Pancreas (tissue), 10 donors: ENCODE measurements at regions not wholly inside any gene's neighbourhood (a gene's known extent, or its start where the extent isn't known, plus 50 kb on each side); places are given as distances from the start of the nearest gene placed in this dataset.

Source experiments
- ATAC-seq, 4 donors: fragments of 200-7000 bp; cut with Tn5 transposase; one replicate each; pipeline versions ENCODE4 v1.8.0 to v1.9.1; 2020; ENCODE audit warnings: mild to moderate bottlenecking in 4 of 4, moderate library complexity in 4 of 4
- DNase-seq, 6 donors: peaks; one replicate each; pipeline ENCODE4 v3.0.0-alpha.2; 2020
- FAIRE-seq: peaks from 2 replicates; lab custom pipeline; 2012; peaks lifted over from hg19 to GRCh38; lab: Jason Lieb, UNC
- H3K27ac ChIP-seq, 4 donors: fragments of 200-600 bp; sonication (generic); 1 replicate in 3 of 4; 2 replicates in 1 of 4; pipeline versions ENCODE4 v1.5.0 to v1.8.0; 2020
- H3K27me3 ChIP-seq, 4 donors: fragments of 200-600 bp; one replicate each; pipeline ENCODE4 v1.8.0; 2021
- H3K36me3 ChIP-seq, 3 donors: fragments of 200-600 bp; sonication (generic) in 1 of 3; one replicate each; pipeline versions ENCODE4 v1.5.0 to v1.8.0; 2020 to 2021
- H3K4me1 ChIP-seq, 3 donors: fragments of 200-600 bp; one replicate each; pipeline ENCODE4 v1.8.0; 2021
- H3K4me3 ChIP-seq, 4 donors: fragments of 200-600 bp; sonication (generic) in 2 of 4; one replicate each; pipeline versions ENCODE4 v1.5.0 to v1.8.0; 2020 to 2021
- H3K9me3 ChIP-seq, 4 donors: fragments of 200-600 bp; one replicate each; pipeline ENCODE4 v1.8.0; 2021
- WGBS, 2 donors: extraction: QIAGEN DNeasy Blood & Tissue Kit; methylation state at CpG; one replicate each; pipeline ENCODE4 v1.1.7; 2013; 5-methylcytosine and 5-hydroxymethylcytosine counted together
- intact Hi-C, 3 donors: fragments of 100-400 bp; cut with DNase I; formaldehyde crosslinking; loops; one replicate each; pipeline versions ENCODE4 v1.11.1 to v1.14.2; 2022
- TF ChIP-seq, protein P1 (sequence below), 4 donors: fragments of 200-600 bp; sonication (generic) in 3 of 4; IDR thresholded peaks; one replicate each; pipeline versions ENCODE4 v1.5.0 to v1.8.0; 2021; ENCODE audit warnings: antibody characterized with exemption in 4 of 4
- donor health status: healthy with polysubstance abuse.
- donor health status: DM: no; HTN: no; CAD: no; lungs with moderate emphysema.
- donor health status: DM: no; HTN: no; CAD: no.
- donor health status: control.
- donor health status: control.
- donor health status: Bipolar disorder and iron deficiency.
- donor health status: DM: yes; HTN: yes; CAD: no.
- donor health status: DM: no; HTN: no; CAD: no.
- donor health status: DM: no; HTN: no; CAD: no.
- donor health status: DM: yes; HTN: yes; CAD: no.

DNA sequence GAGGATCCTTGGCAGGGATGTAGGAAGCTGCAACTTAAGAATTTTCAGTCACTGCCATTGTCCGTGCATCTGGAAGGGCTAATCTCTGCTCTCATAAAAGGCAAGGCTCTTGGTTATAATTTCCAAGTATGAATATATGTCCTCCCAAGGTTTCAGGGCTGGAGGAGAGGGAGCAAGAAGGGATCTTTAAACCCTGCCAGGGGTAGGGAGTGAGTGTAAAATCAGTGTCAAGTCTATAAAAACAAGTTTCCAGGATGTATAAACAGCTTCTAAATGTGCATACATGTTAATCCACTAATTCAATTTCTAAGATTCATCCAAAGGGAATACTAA, 110.2 kb upstream of the CYRIA start:
- ATAC-seq = no peak
- Histone ChIP-seq H3K36me3 (no peaks in the 10 kb centered on the region), H3K9me3 (no peaks in the 10 kb centered on the region), H3K27ac (no peak overlapping the region), H3K27me3 (peaks cover 0 to 4% (median 0%) of the 10 kb centered on the region in 4 donors), H3K4me3 (no peak overlapping the region), H3K4me1 (no peaks in the 10 kb centered on the region)
- intact Hi-C loops = loop anchor here in 1 of 3 donors (10.0 kb wide), 1 partner anchor 529 kb away; no protein-coding TSS in a partner anchor
- no peak for FAIRE-seq
- WGBS, 2 donors = 46 to 62% methylated on average over 1 of the region's 1 CpG
- DNase-seq = no peak
- TF ChIP-seq, protein P1, sequence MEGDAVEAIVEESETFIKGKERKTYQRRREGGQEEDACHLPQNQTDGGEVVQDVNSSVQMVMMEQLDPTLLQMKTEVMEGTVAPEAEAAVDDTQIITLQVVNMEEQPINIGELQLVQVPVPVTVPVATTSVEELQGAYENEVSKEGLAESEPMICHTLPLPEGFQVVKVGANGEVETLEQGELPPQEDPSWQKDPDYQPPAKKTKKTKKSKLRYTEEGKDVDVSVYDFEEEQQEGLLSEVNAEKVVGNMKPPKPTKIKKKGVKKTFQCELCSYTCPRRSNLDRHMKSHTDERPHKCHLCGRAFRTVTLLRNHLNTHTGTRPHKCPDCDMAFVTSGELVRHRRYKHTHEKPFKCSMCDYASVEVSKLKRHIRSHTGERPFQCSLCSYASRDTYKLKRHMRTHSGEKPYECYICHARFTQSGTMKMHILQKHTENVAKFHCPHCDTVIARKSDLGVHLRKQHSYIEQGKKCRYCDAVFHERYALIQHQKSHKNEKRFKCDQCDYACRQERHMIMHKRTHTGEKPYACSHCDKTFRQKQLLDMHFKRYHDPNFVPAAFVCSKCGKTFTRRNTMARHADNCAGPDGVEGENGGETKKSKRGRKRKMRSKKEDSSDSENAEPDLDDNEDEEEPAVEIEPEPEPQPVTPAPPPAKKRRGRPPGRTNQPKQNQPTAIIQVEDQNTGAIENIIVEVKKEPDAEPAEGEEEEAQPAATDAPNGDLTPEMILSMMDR (IDR thresholded peaks at IDR 0.05) = no peak

DNA sequence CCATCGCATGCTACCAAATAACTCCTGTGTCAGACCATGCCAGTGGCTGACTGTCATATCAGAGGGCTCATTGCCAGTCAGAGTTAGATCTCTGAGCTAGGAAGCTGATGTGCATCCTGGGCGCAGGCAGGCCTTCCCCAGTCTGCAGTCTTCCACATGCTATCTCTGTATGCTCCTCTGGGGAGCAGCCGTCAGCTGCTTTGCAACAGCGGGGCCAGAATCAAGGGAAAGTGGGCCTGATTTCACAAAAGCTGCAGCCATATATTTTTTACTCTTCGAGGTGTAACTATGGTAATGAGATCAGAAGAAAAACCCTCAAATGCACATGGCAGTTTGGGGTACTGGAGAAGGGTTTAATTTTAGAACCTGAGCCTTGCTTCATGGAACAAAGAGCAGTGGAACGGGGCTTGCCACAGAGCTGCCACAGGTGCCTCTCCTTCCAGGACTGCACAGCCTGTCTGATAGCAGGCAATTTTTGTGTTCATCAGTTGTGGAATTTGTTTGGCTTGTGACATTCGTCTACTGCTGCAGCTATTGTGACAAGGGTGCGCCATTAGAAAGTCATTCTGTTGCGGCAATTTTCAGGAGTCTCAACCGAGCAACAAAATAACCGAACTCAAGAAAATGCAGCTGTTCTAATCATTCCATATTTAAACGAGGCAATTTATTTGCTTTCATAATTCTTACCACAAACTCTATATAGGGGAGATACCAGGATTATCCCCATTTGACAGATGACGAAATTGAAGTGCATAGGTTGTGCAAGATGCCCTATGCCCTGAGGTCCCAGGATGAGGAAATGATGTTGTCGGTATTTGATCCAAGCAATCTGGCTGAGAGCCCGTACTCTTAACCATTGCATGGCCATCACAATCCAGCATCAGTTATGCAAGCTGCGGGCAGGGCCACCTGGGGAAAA, 109.6 kb upstream of the CYRIA start:
- Histone ChIP-seq H3K36me3 (no peaks in the 10 kb centered on the region), H3K27ac (no peak overlapping the region), H3K9me3 (no peaks in the 10 kb centered on the region), H3K4me1 (no peaks in the 10 kb centered on the region), H3K27me3 (peaks cover 0 to 4% (median 0%) of the 10 kb centered on the region in 4 donors), H3K4me3 (no peak overlapping the region)
- TF ChIP-seq, protein P1 (IDR thresholded peaks at IDR 0.05) = no peak
- DNase-seq = no peak
- ATAC-seq = peak in 2 of 4 donors; percentile 29 to 59
- 57 to 61% methylated on average over 16 of the region's 16 CpGs for WGBS, 2 donors
- intact Hi-C loops = loop anchor here in 2 of 3 donors (5.0 to 10.0 kb wide), 2 partner anchors 530 to 537 kb away; no protein-coding TSS in a partner anchor
- FAIRE-seq = no peak

DNA sequence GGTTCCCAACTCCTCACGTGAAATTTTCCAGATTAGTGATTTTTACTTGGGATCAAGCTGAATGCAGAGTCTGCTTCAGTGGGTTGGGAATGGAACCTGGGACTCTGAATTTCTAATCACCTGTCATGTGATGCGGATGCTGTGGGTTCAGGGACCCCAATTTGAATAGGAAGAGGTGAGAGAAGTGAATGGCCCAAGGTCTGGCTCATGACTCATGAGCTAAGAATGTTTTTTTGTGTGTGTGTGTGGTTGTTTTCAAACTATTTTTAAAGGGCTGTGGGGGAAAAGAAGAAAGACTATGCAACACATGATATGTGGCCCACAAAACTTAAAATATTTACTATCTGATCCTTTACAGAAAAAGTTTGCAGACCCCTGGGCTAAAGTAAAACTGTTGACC, 108.5 kb upstream of the CYRIA start:
- Histone ChIP-seq H3K4me1 (no peaks in the 10 kb centered on the region), H3K4me3 (no peak overlapping the region), H3K27ac (no peak overlapping the region), H3K9me3 (no peaks in the 10 kb centered on the region), H3K27me3 (peaks cover 0 to 4% (median 0%) of the 10 kb centered on the region in 4 donors), H3K36me3 (no peaks in the 10 kb centered on the region)
- TF ChIP-seq, protein P1 (IDR thresholded peaks at IDR 0.05) = no peak
- 48 to 63% methylated on average over 2 of the region's 2 CpGs for WGBS, 2 donors
- ATAC-seq (no peak), FAIRE-seq (no peak), DNase-seq (no peak)
- intact Hi-C loops = loop anchor here in 2 of 3 donors (5.0 to 10.0 kb wide), 2 partner anchors 531 to 538 kb away; no protein-coding TSS in a partner anchor

DNA sequence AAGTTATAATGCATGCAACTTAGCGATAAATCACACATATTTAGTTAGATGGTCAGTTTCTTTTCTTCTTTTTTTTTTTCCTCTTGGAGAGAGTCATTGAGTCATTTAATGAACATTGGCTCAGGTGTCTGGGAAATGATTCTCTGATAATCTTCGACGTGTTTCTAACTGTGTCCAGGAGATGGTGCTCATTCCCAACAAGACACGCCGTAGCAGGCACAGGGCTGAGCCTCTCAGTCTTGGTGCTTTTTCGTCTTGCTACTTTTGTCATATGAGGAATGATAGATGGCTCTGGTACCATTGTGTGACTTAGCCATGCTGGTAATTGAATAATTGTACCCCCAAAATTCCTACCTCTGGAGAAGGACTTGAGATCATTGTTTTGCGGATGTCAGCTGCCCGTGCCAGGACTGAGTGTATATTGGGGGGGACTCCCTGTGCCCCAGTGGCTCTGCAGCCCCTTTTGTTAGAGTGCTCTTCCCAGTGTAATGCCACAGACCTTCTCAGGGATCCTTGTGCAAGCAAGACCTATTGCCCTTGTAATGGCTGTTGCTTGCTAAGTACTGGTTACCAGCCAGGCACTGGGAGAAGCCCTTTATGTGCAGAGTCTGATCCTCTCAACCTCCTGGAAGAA, 107.6 kb upstream of the CYRIA start:
- FAIRE-seq (peak; percentile 9), ATAC-seq (peak; percentile 66 to 95 (median 90)), DNase-seq (peak in 1 of 6 donors; percentile 34)
- intact Hi-C loops = loop anchor here in 2 of 3 donors (5.0 to 10.0 kb wide), 2 partner anchors 532 to 539 kb away; no protein-coding TSS in a partner anchor
- TF ChIP-seq, protein P1 (IDR thresholded peaks at IDR 0.05) = peak in 2 of 4 donors; percentile 41 to 47
- Histone ChIP-seq H3K4me3 (no peak overlapping the region), H3K36me3 (no peaks in the 10 kb centered on the region), H3K4me1 (no peaks in the 10 kb centered on the region), H3K27ac (no peak overlapping the region), H3K9me3 (no peaks in the 10 kb centered on the region), H3K27me3 (peaks cover 0 to 4% (median 0%) of the 10 kb centered on the region in 4 donors)
- WGBS, 2 donors = 17 to 22% methylated on average over 8 of the region's 8 CpGs
